GM23248 (cell line): ENCODE measurements at regions not wholly inside any gene's neighbourhood (a gene's known extent, or its start where the extent isn't known, plus 50 kb on each side); places are given as distances from the start of the nearest gene placed in this dataset.

ENCODE experiments used
- DNase-seq: peaks from one replicate; pipeline ENCODE4 v3.0.0-alpha.2; 2015
- H2AFZ ChIP-seq: fragments of 200-600 bp; sonication (generic); 2 replicates; pipeline ENCODE4 v1.6.1; 2016; ENCODE audit warnings: antibody characterized with exemption
- H3F3A ChIP-seq: fragments of 200-600 bp; sonication (generic); 2 replicates; pipeline ENCODE4 v1.6.1; 2016; ENCODE audit warnings: mild to moderate bottlenecking, antibody characterized with exemption, mixed run types; ENCODE audit not compliant: insufficient read depth
- H3K27ac ChIP-seq: fragments of 200-600 bp; sonication (generic); 2 replicates; pipeline ENCODE4 v1.5.1; 2016; ENCODE audit warnings: mild to moderate bottlenecking
- H3K27me3 ChIP-seq: fragments of 200-600 bp; sonication (generic); replicated peaks from 2 replicates; pipeline ENCODE4 v1.6.1; 2016; ENCODE audit warnings: mild to moderate bottlenecking; ENCODE audit not compliant: insufficient read depth
- H3K36me3 ChIP-seq: fragments of 200-600 bp; sonication (generic); 2 replicates; pipeline ENCODE4 v1.6.1; 2016; ENCODE audit warnings: low read depth, mild to moderate bottlenecking
- H3K4me1 ChIP-seq: fragments of 200-600 bp; sonication (generic); 2 replicates; pipeline ENCODE4 v1.6.1; 2016; ENCODE audit warnings: mild to moderate bottlenecking; ENCODE audit not compliant: insufficient read depth
- H3K4me2 ChIP-seq: fragments of 200-600 bp; sonication (generic); one replicate; pipeline ENCODE4 v1.6.1; 2016; ENCODE audit warnings: mild to moderate bottlenecking; ENCODE audit not compliant: unreplicated experiment
- H3K4me3 ChIP-seq: fragments of 200-600 bp; sonication (generic); 2 replicates; pipeline ENCODE4 v1.5.1; 2016; ENCODE audit warnings: mild to moderate bottlenecking
- H3K79me2 ChIP-seq: fragments of 200-600 bp; sonication (generic); 2 replicates; pipeline ENCODE4 v1.6.1; 2016; ENCODE audit warnings: mild to moderate bottlenecking; ENCODE audit not compliant: insufficient read depth
- H3K9ac ChIP-seq: fragments of 200-600 bp; sonication (generic); 2 replicates; pipeline ENCODE4 v1.6.1; 2016; ENCODE audit warnings: mild to moderate bottlenecking
- H3K9me2 ChIP-seq: fragments of 200-600 bp; sonication (generic); 2 replicates; pipeline ENCODE4 v1.6.1; 2016; ENCODE audit warnings: mixed run types, mild to moderate bottlenecking, moderate library complexity; ENCODE audit not compliant: insufficient read depth
- H3K9me3 ChIP-seq: fragments of 200-600 bp; sonication (generic); one replicate; pipeline ENCODE4 v1.6.1; 2017; ENCODE audit warnings: low read depth
- H4K20me1 ChIP-seq: fragments of 200-600 bp; sonication (generic); 2 replicates; pipeline ENCODE4 v1.6.0; 2016; ENCODE audit not compliant: insufficient read depth
- EZH2 ChIP-seq: fragments of 200-600 bp; sonication (generic); IDR thresholded peaks from 2 replicates; pipeline ENCODE4 v1.6.1; 2018; ENCODE audit warnings: antibody characterized with exemption, mild to moderate bottlenecking; ENCODE audit not compliant: insufficient read depth, poor library complexity, severe bottlenecking
- EZH2phosphoT487 ChIP-seq: fragments of 200-600 bp; sonication (generic); IDR thresholded peaks from 2 replicates; pipeline ENCODE4 v1.6.1; 2018; ENCODE audit warnings: antibody characterized with exemption, moderate library complexity, mild to moderate bottlenecking, low read depth; ENCODE audit not compliant: insufficient read depth
- WGBS, 2 experiments: methylation state at CpG; one replicate each; pipeline ENCODE4 v1.1.6; 2015 to 2017; ENCODE audit warnings: low lambda C conversion rate in 2 of 2, low coverage in 1 of 2; ENCODE audit errors: missing lambda C conversion rate in 2 of 2; 5-methylcytosine and 5-hydroxymethylcytosine counted together
- in situ Hi-C: fragments of 300-500 bp; cut with MboI; formaldehyde crosslinking; loops from 2 replicates; pipeline ENCODE4 v1.15.0; 2020

DNA sequence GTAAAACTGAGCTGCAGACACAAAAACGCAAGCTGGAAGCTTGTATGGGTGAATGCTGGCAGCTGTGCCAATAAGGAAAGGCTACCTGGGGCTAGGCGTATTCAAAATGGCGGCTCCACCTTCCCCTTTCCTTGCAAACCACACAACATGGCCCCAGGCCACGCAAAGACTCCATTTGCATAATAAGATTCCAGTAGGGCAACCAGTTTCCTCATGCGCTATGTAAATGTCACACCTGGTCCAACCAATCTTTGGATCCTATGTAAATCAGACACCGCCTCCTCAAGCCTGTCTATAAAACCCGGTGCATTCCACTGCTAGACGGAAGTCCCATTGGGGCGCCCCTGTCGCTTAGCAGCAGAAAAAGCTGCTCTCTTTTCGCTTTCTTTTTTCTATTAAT lies 505.9 kb upstream of the BTBD3 start:
- H3K4me1 ChIP-seq: no peaks in the 10 kb centered on the region
- H3F3A ChIP-seq: no peaks in the 10 kb centered on the region
- TF ChIP-seq EZH2 (no peak), EZH2phosphoT487 (no peak)
- H3K9ac ChIP-seq: no peak overlapping the region
- H4K20me1 ChIP-seq: no peaks in the 10 kb centered on the region
- H3K27ac ChIP-seq: no peak overlapping the region
- H3K9me2 ChIP-seq: no peaks in the 10 kb centered on the region
- H3K79me2 ChIP-seq: no peaks in the 10 kb centered on the region
- H2AFZ ChIP-seq: no peak overlapping the region
- no peaks in the 10 kb centered on the region for H3K9me3 ChIP-seq
- no peaks in the 10 kb centered on the region for H3K36me3 ChIP-seq
- H3K4me3 ChIP-seq: no peak overlapping the region
- in situ Hi-C loops: no loop called here
- no peak for DNase-seq
- H3K4me2 ChIP-seq: no peak overlapping the region
- no peaks in the 10 kb centered on the region for H3K27me3 ChIP-seq
- 68 to 71% methylated on average over 11 of the region's 11 CpGs for WGBS, 2 experiments

DNA sequence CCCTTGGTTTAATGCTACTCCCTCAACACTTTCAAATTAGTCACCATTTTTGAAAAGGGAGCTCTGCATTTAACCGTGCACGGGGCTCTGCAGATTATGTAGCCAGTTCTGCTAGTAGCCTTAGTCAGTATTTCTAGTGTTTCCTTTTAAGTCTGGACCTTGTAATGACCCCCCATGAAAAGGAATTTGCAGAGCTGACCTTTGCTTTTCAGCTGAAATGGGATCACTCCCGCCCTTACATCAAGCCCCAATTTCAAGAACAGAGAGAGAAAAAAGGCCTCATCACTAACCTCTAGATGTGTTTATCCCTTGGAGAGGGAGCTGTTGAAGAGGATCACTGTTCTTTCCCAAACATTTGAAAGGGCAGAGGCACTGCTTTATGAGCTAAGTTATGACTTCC lies 490.7 kb upstream of the BTBD3 start:
- no peaks in the 10 kb centered on the region for H4K20me1 ChIP-seq
- peaks cover 3% of the 10 kb centered on the region; the same call in 1 of the 2 replicates for H3K4me1 ChIP-seq
- no peak for DNase-seq
- no peak overlapping the region for H3K9ac ChIP-seq
- no peak overlapping the region for H2AFZ ChIP-seq
- H3K9me3 ChIP-seq: no peaks in the 10 kb centered on the region
- in situ Hi-C loops: no loop called here
- TF ChIP-seq EZH2phosphoT487 (no peak), EZH2 (no peak)
- no peak overlapping the region for H3K27ac ChIP-seq
- H3K27me3 ChIP-seq: no peaks in the 10 kb centered on the region
- H3K9me2 ChIP-seq: no peaks in the 10 kb centered on the region
- H3K36me3 ChIP-seq: no peaks in the 10 kb centered on the region
- no peak overlapping the region for H3K4me3 ChIP-seq
- H3K79me2 ChIP-seq: no peaks in the 10 kb centered on the region
- H3F3A ChIP-seq: no peaks in the 10 kb centered on the region
- no peak overlapping the region for H3K4me2 ChIP-seq
- WGBS, 2 experiments: 34 to 46% methylated on average over 3 of the region's 3 CpGs

DNA sequence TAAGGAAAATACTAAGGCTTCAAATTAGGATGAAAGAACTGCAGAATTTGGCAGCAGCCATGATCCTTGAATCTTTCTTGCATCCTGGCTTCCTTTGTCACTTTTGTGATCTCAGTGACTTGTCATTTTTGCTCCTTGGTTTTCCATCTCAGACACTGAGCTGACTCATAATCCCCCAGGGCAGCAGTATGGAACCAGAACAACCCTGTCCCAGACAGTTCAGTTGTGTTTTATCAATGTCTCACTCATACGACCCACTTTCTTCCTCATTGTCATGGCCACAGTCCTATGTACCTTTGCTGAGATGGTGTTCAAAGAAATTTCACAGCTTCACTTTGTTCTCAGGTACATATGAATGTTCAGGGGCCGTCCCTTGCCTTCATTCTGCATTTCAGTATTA lies 488.5 kb upstream of the BTBD3 start:
- no peaks in the 10 kb centered on the region for H3K27me3 ChIP-seq
- 72 to 75% methylated on average over 2 of the region's 2 CpGs for WGBS, 2 experiments
- H3K4me1 ChIP-seq: peaks cover 11% of the 10 kb centered on the region
- TF ChIP-seq EZH2phosphoT487 (no peak), EZH2 (no peak)
- H4K20me1 ChIP-seq: no peaks in the 10 kb centered on the region
- DNase-seq: peak; percentile 24
- no peak overlapping the region for H3K4me3 ChIP-seq
- no peaks in the 10 kb centered on the region for H3K9me3 ChIP-seq
- no peaks in the 10 kb centered on the region for H3F3A ChIP-seq
- in situ Hi-C loops: no loop called here
- H3K36me3 ChIP-seq: no peaks in the 10 kb centered on the region
- no peak overlapping the region for H3K9ac ChIP-seq
- H3K27ac ChIP-seq: no peak overlapping the region
- no peak overlapping the region for H2AFZ ChIP-seq
- no peaks in the 10 kb centered on the region for H3K9me2 ChIP-seq
- no peaks in the 10 kb centered on the region for H3K79me2 ChIP-seq
- no peak overlapping the region for H3K4me2 ChIP-seq

DNA sequence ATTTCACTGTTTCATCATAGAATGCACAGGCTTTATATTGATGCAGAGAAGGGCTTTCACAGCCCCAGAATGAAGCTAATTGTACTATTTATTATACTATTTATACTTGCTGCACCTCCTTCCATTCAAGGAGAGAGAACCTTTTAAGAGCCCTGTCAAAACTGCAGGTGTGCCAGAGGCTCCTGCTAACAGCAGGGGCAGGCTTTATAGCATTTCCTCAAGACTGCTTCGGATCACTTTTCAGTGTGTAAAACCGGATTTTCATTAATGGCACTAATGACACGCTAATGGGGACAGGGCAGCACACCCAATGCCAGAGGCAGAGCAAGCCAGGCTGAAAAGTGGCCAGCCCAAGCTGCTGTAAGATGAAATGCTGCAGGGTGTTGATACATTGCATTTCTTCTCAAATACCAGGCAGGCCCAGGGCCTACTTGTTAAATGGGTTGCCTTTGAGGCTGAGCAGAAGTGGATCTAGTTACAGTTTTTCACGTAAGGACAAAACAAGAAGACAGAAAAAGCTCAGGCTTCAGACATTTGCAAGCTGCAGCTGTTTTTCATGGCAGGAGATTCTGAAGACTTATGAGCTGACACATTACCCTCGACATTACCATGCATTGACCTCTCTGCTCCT lies 487.7 kb upstream of the BTBD3 start:
- no peak for DNase-seq
- Histone ChIP-seq H3K9me3 (no peaks in the 10 kb centered on the region), H3K4me2 (no peak overlapping the region), H2AFZ (no peak overlapping the region), H3K79me2 (no peaks in the 10 kb centered on the region), H3K4me3 (no peak overlapping the region), H3K9me2 (no peaks in the 10 kb centered on the region), H3K36me3 (no peaks in the 10 kb centered on the region), H3K4me1 (peaks cover 11% of the 10 kb centered on the region), H3K9ac (no peak overlapping the region), H3K27me3 (no peaks in the 10 kb centered on the region), H3K27ac (no peak overlapping the region), H3F3A (no peaks in the 10 kb centered on the region), H4K20me1 (no peaks in the 10 kb centered on the region)
- in situ Hi-C loops: no loop called here
- WGBS, 2 experiments: 64 to 67% methylated on average over 5 of the region's 5 CpGs
- TF ChIP-seq EZH2: no peak
- TF ChIP-seq EZH2phosphoT487: no peak

DNA sequence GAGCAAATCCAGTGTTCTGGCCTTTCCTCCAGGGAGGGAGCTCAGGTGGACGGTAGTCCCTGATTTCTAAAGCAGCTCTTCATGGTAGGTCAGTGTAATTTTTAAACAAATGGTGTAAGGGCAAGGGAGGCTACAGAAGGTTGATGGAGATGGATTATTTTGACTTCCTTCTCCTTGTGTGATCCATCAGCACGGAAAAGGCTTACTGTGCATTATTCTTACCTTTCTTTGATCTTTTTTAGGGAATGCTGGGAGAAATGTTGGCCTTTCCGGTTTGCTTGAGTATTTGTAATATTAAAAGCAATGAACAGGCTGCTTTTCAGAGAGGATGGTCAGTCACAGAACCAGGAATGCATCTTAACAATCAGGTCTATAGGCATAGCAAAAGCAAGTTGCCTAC lies 487.0 kb upstream of the BTBD3 start:
- H3K36me3 ChIP-seq: no peaks in the 10 kb centered on the region
- H3F3A ChIP-seq: no peaks in the 10 kb centered on the region
- no peaks in the 10 kb centered on the region for H3K27me3 ChIP-seq
- H3K4me3 ChIP-seq: no peak overlapping the region
- H3K4me1 ChIP-seq: peaks cover 11% of the 10 kb centered on the region
- no peaks in the 10 kb centered on the region for H3K9me2 ChIP-seq
- no peak overlapping the region for H3K9ac ChIP-seq
- DNase-seq: no peak
- no peaks in the 10 kb centered on the region for H3K9me3 ChIP-seq
- H2AFZ ChIP-seq: no peak overlapping the region
- 62 to 70% methylated on average over 3 of the region's 3 CpGs for WGBS, 2 experiments
- no peak overlapping the region for H3K27ac ChIP-seq
- no peaks in the 10 kb centered on the region for H4K20me1 ChIP-seq
- H3K4me2 ChIP-seq: no peak overlapping the region
- H3K79me2 ChIP-seq: no peaks in the 10 kb centered on the region
- in situ Hi-C loops: no loop called here
- TF ChIP-seq EZH2phosphoT487: no peak
- TF ChIP-seq EZH2: no peak
